GM18505 (cell line): ENCODE measurements at regions not wholly inside any gene's neighbourhood (a gene's known extent, or its start where the extent isn't known, plus 50 kb on each side); places are given as distances from the start of the nearest gene placed in this dataset.
"Not testable (repeated sequence)": the region's sequence is repeated elsewhere in the genome, so short reads cannot be mapped to it uniquely, and the experiment has no call there.

Experiments
- ATAC-seq: cut with Tn5 transposase; IDR thresholded peaks from one replicate; pipeline ENCODE4 v1.9.1; 2021; ENCODE audit not compliant: unreplicated experiment
- POLR2A ChIP-seq: IDR thresholded peaks from 4 replicates; pipeline ENCODE4 v1.6.1; 2011; ENCODE audit warnings: borderline replicate concordance; ENCODE audit not compliant: insufficient read depth, insufficient read length; ENCODE audit errors: extremely low read depth

GRCh38 chr5:142211918-142212317, 103.3 kb downstream of the NDFIP1 start:
- no peak for ATAC-seq
- no peak for TF ChIP-seq POLR2A

GRCh38 chr5:142210864-142211412, 102.4 kb downstream of the NDFIP1 start:
- ATAC-seq: no peak
- no peak for TF ChIP-seq POLR2A

DNA sequence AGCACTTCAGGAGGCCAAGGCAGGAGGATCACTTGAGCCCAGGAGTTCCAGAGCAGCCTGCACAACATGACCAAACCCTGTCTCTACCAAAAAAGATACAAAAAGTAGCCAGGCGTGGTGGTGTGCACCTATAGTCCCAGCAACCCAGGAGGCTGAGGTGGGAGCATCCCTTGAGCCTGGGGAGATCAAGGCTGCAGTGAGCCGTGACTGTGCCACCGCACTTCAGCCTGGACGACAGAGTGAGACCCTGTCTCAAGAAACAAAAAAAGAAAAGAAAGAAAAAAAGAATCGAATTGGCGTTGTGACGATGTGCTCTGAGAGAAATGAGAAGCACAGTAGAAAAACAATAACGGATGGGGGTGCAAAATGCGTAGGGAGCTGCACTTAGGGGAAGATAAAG, 101.4 kb downstream of the NDFIP1 start:
- ATAC-seq: no peak

DNA sequence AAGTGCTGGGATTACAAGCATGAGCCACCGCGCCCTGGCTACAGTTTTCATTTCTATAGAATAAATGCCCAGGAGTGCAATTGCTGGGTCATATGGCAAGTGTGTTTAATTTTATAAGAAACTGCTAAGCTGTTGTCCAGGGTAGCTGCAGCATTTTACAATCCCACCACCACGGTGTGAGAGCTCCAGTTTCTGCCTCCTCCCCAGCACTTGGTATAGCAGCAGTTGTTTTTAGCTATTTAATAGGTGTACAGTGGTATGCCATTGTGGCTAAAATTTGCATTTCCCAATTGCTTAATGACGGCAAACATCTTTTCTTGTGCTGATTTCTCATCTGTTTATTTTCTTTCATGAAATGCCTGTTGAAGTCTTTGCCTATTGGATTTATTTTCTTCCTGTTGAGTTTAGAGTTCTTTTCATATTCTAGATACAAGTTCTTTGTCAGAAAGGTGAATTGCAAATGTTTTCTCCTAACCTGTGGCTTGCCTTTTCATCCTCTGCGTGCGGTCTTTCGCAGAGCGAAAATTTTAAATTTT, 100.3 kb downstream of the NDFIP1 start:
- no peak for TF ChIP-seq POLR2A
- ATAC-seq: no peak

More for the DNA sequence above, 101.4 kb downstream of the NDFIP1 start:
- no peak for TF ChIP-seq POLR2A

GRCh38 chr5:142208244-142208643, 99.7 kb downstream of the NDFIP1 start:
- not testable (repeated sequence) for ATAC-seq

DNA sequence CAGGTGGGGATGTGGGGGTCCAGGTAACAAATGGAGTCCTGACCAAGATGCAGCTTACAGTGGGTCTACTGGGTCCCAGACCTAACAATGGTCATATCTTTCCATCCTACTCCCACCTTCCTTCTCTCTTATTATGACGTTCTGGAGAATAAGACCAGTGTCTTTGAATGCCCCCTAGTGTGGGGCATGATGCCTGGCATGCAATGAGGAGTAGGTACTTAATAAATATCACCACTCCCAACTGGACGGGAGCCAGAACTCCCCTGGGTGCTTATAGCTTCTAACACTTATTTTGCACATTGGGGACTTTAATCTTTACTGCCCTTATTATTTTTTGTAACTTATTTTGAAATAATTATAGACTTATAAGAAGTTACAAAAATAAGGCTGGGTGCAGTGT, 98.2 kb downstream of the NDFIP1 start:
- ATAC-seq: no peak
- no peak for TF ChIP-seq POLR2A

GRCh38 chr5:142204219-142204618, 95.6 kb downstream of the NDFIP1 start:
- TF ChIP-seq POLR2A: no peak
- ATAC-seq: no peak
